BLaER1 treated with 17β-estradiol and CSF1 and Interleukin-3, amounts not matched to agents 10 nM and 100 nM (cell line): ENCODE measurements at regions not wholly inside any gene's neighbourhood (a gene's known extent, or its start where the extent isn't known, plus 50 kb on each side); places are given as distances from the start of the nearest gene placed in this dataset.

ENCODE experiments used
- H3K27ac ChIP-seq, 11 experiments: shearing (Covaris generic); formaldehyde crosslinking; 2 replicates each; pipeline ENCODE4 v1.8.1; 2022
- H3K27me3 ChIP-seq, 11 experiments: shearing (Covaris generic); formaldehyde crosslinking; 2 replicates each; pipeline ENCODE4 v1.8.1; 2022
- H3K36me3 ChIP-seq, 11 experiments: shearing (Covaris generic); formaldehyde crosslinking; 2 replicates each; pipeline ENCODE4 v1.8.1; 2022
- H3K4me1 ChIP-seq, 10 experiments: shearing (Covaris generic); formaldehyde crosslinking; 2 replicates each; pipeline ENCODE4 v1.8.1; 2022
- H3K4me2 ChIP-seq, 11 experiments: shearing (Covaris generic); formaldehyde crosslinking; 2 replicates each; pipeline ENCODE4 v1.8.1; 2022
- H3K4me3 ChIP-seq, 10 experiments: shearing (Covaris generic); formaldehyde crosslinking; 2 replicates each; pipeline ENCODE4 v1.8.1; 2022
- H3K9ac ChIP-seq, 11 experiments: shearing (Covaris generic); formaldehyde crosslinking; 2 replicates each; pipeline ENCODE4 v1.8.1; 2022
- H3K9me3 ChIP-seq, 11 experiments: shearing (Covaris generic); formaldehyde crosslinking; replicated peaks in 1 of 11; 2 replicates each; pipeline ENCODE4 v1.8.1; 2022
- H4K20me1 ChIP-seq, 11 experiments: shearing (Covaris generic); formaldehyde crosslinking; 2 replicates each; pipeline ENCODE4 v1.8.1; 2022
- Cebpa-rat ChIP-seq, 11 experiments: shearing (Covaris generic); IDR thresholded peaks; 2 replicates each; pipeline ENCODE4 v1.8.1; 2022

- H3K4me2 ChIP-seq: no peak overlapping the region
- no peaks in the 10 kb centered on the region for H4K20me1 ChIP-seq
- no peaks in the 10 kb centered on the region for H3K4me1 ChIP-seq
- H3K4me3 ChIP-seq: no peak overlapping the region
- no peaks in the 10 kb centered on the region for H3K36me3 ChIP-seq
- H3K9ac ChIP-seq: no peak overlapping the region
- no peak for TF ChIP-seq Cebpa-rat (IDR thresholded peaks at IDR 0.05)
- H3K27ac ChIP-seq: no peak overlapping the region
- no peaks in the 10 kb centered on the region for H3K27me3 ChIP-seq
- no peaks in the 10 kb centered on the region; a peak in 1 of 22 replicates for H3K9me3 ChIP-seq
Observed at GRCh38 chr13:86653009-86653408, 853.8 kb upstream of the SLITRK6 start.

- no peaks in the 10 kb centered on the region; a peak in 1 of 22 replicates for H3K9me3 ChIP-seq
- no peak overlapping the region for H3K4me2 ChIP-seq
- H3K36me3 ChIP-seq: no peaks in the 10 kb centered on the region
- no peaks in the 10 kb centered on the region for H4K20me1 ChIP-seq
- H3K4me3 ChIP-seq: no peak overlapping the region
- no peaks in the 10 kb centered on the region for H3K27me3 ChIP-seq
- H3K27ac ChIP-seq: no peak overlapping the region
- TF ChIP-seq Cebpa-rat (IDR thresholded peaks at IDR 0.05): no peak
- H3K4me1 ChIP-seq: no peaks in the 10 kb centered on the region
- H3K9ac ChIP-seq: no peak overlapping the region
Observed at GRCh38 chr13:86655561-86655960, 856.3 kb upstream of the SLITRK6 start.

- Histone ChIP-seq H3K36me3 (no peaks in the 10 kb centered on the region), H4K20me1 (no peaks in the 10 kb centered on the region), H3K9me3 (peaks cover 0 to 14% (median 0%) of the 10 kb centered on the region in 11 experiments; a peak in 1 of 22 replicates), H3K4me1 (no peaks in the 10 kb centered on the region), H3K9ac (no peak overlapping the region), H3K27me3 (no peaks in the 10 kb centered on the region), H3K4me2 (no peak overlapping the region), H3K27ac (no peak overlapping the region), H3K4me3 (no peak overlapping the region)
- no peak for TF ChIP-seq Cebpa-rat (IDR thresholded peaks at IDR 0.05)
Observed at GRCh38 chr13:86660090-86660489, 860.9 kb upstream of the SLITRK6 start.

DNA sequence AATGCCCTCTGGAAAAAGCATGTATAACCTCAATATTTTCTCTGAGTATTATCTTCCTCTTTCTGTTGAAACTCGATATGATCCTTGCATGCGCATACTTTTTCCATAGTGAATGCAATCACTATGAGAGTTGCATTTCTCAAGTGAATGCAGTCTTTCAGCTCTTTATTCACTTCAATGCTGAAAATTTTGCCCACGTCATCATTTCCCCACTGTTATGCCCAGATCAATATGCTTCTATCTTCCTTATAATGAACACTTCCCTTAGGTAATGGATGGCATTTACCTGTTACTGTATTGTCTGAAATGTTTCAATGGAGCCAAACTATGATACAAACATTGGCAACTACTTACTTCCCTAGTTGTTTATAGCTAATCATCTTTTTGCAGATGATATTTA lies 866.6 kb upstream of the SLITRK6 start:
- peaks cover 0 to 14% (median 0%) of the 10 kb centered on the region in 11 experiments; a peak in 1 of 22 replicates for H3K9me3 ChIP-seq
- no peak overlapping the region for H3K9ac ChIP-seq
- H3K4me1 ChIP-seq: no peaks in the 10 kb centered on the region
- no peak overlapping the region for H3K4me2 ChIP-seq
- no peaks in the 10 kb centered on the region for H3K36me3 ChIP-seq
- TF ChIP-seq Cebpa-rat (IDR thresholded peaks at IDR 0.05): no peak
- no peaks in the 10 kb centered on the region for H4K20me1 ChIP-seq
- no peak overlapping the region for H3K4me3 ChIP-seq
- H3K27me3 ChIP-seq: no peaks in the 10 kb centered on the region
- no peak overlapping the region for H3K27ac ChIP-seq

DNA sequence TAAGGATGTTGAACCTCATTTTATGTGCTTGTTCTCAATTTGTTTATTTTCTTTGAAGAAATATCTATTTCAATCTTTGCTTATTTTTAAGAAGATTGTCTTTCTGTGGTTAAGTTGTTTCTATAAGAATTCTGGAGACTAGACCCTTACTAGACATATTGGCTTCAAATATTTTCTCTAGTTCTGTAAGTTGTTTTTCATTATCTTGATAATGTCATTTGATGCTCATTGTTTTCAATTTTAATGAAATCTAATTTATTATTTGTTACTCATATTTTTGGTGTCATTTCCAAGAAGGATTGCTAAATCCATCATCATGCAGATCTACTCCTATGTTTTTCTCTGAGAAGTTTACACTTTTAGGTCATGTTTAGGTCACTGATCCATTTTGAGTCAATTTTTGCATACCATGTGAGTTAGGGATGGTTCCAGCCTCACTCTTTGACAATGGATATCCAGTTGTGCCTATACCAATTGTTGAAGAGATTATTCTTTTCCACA lies 874.8 kb upstream of the SLITRK6 start:
- no peak for TF ChIP-seq Cebpa-rat (IDR thresholded peaks at IDR 0.05)

GRCh38 chr13:86681223-86681622 lies 882.0 kb upstream of the SLITRK6 start:
- Histone ChIP-seq H3K27ac (no peak overlapping the region), H3K4me1 (peaks cover 0 to 3% (median 0%) of the 10 kb centered on the region in 10 experiments; a peak in 1 of 20 replicates), H3K9me3 (no peaks in the 10 kb centered on the region; a peak in 1 of 22 replicates), H4K20me1 (no peaks in the 10 kb centered on the region), H3K36me3 (no peaks in the 10 kb centered on the region), H3K9ac (no peak overlapping the region), H3K4me2 (no peak overlapping the region), H3K4me3 (no peak overlapping the region), H3K27me3 (no peaks in the 10 kb centered on the region)
- TF ChIP-seq Cebpa-rat (IDR thresholded peaks at IDR 0.05): no peak

More for the DNA sequence above, 874.8 kb upstream of the SLITRK6 start:
- H4K20me1 ChIP-seq: no peaks in the 10 kb centered on the region
- H3K27me3 ChIP-seq: no peaks in the 10 kb centered on the region
- no peak overlapping the region for H3K4me3 ChIP-seq
- H3K4me1 ChIP-seq: peaks cover 0 to 15% (median 4%) of the 10 kb centered on the region in 10 experiments; a peak in 8 of 20 replicates
- no peaks in the 10 kb centered on the region for H3K36me3 ChIP-seq
- peak overlapping the region in 1 of 11 experiments; percentile 66; a peak in 3 of 22 replicates for H3K27ac ChIP-seq
- H3K4me2 ChIP-seq: no peak overlapping the region
- H3K9ac ChIP-seq: no peak overlapping the region
- no peaks in the 10 kb centered on the region for H3K9me3 ChIP-seq

- H3K27ac ChIP-seq: no peak overlapping the region
- H4K20me1 ChIP-seq: no peaks in the 10 kb centered on the region
- no peak overlapping the region for H3K4me2 ChIP-seq
- TF ChIP-seq Cebpa-rat (IDR thresholded peaks at IDR 0.05): no peak
- no peak overlapping the region for H3K4me3 ChIP-seq
- H3K9me3 ChIP-seq: no peaks in the 10 kb centered on the region; a peak in 1 of 22 replicates
- H3K27me3 ChIP-seq: no peaks in the 10 kb centered on the region
- H3K4me1 ChIP-seq: 0 out of 20 replicates have a peak, but pooled peaks cover 0 to 3% (median 0%) of the 10 kb centered on the region in 10 experiments
- no peak overlapping the region for H3K9ac ChIP-seq
- no peaks in the 10 kb centered on the region for H3K36me3 ChIP-seq
Observed at GRCh38 chr13:86684402-86684801, 885.2 kb upstream of the SLITRK6 start.

DNA sequence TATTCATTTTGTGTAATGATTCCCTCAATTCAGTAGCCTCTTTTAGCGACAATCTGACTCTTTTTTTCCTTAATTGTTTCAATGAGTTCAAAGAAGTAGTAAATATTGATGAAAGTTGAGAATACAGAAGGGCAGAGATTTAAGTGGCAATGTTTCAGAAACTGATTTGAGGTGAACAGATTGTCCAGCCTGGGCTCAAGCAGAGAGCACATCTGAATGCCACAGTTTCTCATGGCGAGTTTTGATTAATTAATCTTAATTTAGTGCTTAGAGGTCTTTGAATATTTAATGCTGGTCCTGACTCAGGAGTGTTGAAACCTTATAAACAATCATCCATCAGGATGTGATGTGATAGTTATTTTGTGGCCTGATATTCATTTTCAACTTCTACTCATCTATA lies 890.7 kb upstream of the SLITRK6 start:
- H3K4me3 ChIP-seq: no peak overlapping the region
- H3K9me3 ChIP-seq: peaks cover 0 to 12% (median 0%) of the 10 kb centered on the region in 11 experiments; a peak in 3 of 22 replicates
- H3K27me3 ChIP-seq: no peaks in the 10 kb centered on the region
- no peak overlapping the region for H3K27ac ChIP-seq
- no peaks in the 10 kb centered on the region for H4K20me1 ChIP-seq
- no peak overlapping the region for H3K9ac ChIP-seq
- no peak for TF ChIP-seq Cebpa-rat (IDR thresholded peaks at IDR 0.05)
- H3K4me1 ChIP-seq: no peaks in the 10 kb centered on the region
- no peak overlapping the region for H3K4me2 ChIP-seq
- H3K36me3 ChIP-seq: no peaks in the 10 kb centered on the region

DNA sequence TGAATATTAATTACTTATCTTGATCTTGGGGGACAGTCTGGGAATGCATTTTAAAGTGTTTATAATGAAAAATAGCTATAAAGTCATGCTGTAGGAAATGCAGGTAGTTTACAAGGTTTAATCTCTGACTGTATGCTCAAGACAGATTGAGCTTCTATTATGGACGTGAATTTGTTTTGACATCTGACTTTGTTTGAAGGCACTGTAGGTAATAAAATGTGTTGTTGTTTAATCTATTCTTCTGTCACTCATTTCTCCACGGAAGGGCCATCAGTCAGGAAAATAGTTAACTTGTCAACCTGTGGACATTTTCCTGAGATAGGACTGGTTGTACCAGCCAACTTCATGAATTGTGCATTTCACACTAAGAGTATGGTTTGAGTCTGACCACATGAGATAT lies 893.1 kb upstream of the SLITRK6 start:
- Histone ChIP-seq H3K36me3 (no peaks in the 10 kb centered on the region), H3K9ac (no peak overlapping the region), H3K4me2 (no peak overlapping the region), H3K4me3 (no peak overlapping the region), H3K27me3 (no peaks in the 10 kb centered on the region), H3K27ac (no peak overlapping the region), H3K4me1 (no peaks in the 10 kb centered on the region), H3K9me3 (peaks cover 0 to 19% (median 0%) of the 10 kb centered on the region in 11 experiments; a peak in 3 of 22 replicates), H4K20me1 (no peaks in the 10 kb centered on the region)
- no peak for TF ChIP-seq Cebpa-rat (IDR thresholded peaks at IDR 0.05)

DNA sequence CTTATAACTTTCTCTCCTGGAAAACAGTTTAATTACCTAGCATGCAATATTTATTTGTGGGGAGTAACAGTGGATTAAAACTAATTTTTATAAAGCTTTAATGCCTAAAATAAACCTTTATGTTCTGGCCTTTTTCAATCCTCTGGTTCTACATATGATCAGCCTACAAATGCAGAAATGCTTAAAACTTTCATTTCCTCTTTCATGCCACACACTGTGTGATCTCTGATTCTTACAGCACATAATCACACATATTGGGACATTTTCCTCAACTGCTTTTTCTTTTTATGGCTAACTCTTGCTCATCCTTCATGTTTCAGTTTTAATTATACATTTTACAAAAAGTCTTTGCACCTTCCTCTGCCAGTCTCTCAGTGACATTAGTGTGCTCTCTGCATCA lies 910.8 kb upstream of the SLITRK6 start:
- Histone ChIP-seq H3K27ac (peak overlapping the region in 9 of 11 experiments; percentile 18 to 75 (median 64); a peak in 18 of 22 replicates), H4K20me1 (no peaks in the 10 kb centered on the region), H3K27me3 (no peaks in the 10 kb centered on the region), H3K9me3 (no peaks in the 10 kb centered on the region), H3K4me2 (peak overlapping the region in 8 of 11 experiments; percentile 3 to 59 (median 51); a peak in 14 of 22 replicates), H3K9ac (peak overlapping the region in 2 of 11 experiments; percentile 51 to 52; a peak in 5 of 22 replicates), H3K36me3 (no peaks in the 10 kb centered on the region), H3K4me1 (peaks cover 5 to 22% (median 17%) of the 10 kb centered on the region in 10 experiments; a peak in 15 of 20 replicates), H3K4me3 (no peak overlapping the region)
- peak in 1 of 11 experiments; percentile 45; a peak in 1 of 22 replicates for TF ChIP-seq Cebpa-rat (IDR thresholded peaks at IDR 0.05)
